SHP77 (cell line): ENCODE measurements at regions not wholly inside any gene's neighbourhood (a gene's known extent, or its start where the extent isn't known, plus 50 kb on each side); places are given as distances from the start of the nearest gene placed in this dataset.

Source experiments
- DNase-seq, 2 experiments: peaks; one replicate each; lab custom pipeline; 2025; lab: John Stamatoyannopoulos, UW

GRCh38 chr5:96245140-96246091 lies 187.6 kb downstream of the PCSK1 start:
- DNase-seq, result no peak

DNA sequence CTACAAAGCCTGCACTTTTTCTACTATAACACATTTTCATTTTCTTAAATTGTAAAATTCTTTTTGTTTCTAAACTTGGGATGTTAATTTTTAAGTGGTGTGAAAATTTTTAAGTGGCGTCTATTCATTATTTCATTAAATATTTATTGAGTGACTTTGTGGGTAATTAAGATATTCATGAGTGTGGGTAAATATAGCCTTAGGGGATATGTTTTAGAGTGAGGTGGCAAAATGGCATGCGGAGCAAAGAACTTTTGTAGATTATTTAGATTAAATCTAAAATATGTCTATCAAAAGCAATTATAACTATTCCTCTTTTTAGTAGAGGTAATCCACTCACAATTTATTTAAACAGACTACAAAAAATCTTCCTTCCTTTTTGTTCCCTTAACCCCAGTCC lies 188.4 kb downstream of the PCSK1 start:
- DNase-seq, result no peak

DNA sequence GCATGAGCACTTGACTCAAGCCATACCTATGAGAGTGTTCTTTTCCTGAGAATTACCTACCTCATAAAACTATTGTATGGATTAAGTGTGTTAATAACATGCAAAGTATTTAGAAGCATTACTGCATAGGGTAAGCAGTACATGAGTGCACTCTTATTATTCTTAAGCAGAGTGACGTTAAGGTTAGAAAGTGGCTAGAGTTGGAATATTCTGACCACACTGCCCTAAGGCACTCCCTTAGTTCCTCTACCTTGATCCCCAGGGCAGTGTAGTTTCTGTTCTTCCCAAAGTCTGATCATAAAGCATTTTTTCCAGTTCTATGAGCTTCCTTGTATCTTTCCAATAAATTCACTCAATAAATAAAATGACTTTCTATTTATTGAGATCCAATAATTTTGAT lies 189.2 kb downstream of the PCSK1 start:
- DNase-seq, result no peak

DNA sequence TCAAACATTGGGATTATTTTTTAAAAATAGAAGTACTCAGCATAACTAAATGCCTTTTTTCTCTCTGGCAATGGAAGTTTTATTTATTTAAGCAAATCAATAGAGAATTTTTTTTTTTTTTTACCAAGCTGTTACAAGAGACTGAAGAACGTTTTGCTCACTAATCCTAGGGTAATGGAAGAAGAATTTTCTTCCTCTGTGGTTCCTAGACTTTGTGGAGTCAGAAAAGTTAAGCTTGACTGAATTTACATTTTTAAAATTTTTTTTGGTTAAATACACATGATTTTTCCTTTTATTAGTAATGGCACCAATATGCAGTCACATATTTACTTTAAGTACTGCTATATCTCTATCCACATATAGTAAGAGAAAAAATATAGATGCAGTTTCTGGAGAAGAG lies 189.8 kb downstream of the PCSK1 start:
- DNase-seq, result no peak

DNA sequence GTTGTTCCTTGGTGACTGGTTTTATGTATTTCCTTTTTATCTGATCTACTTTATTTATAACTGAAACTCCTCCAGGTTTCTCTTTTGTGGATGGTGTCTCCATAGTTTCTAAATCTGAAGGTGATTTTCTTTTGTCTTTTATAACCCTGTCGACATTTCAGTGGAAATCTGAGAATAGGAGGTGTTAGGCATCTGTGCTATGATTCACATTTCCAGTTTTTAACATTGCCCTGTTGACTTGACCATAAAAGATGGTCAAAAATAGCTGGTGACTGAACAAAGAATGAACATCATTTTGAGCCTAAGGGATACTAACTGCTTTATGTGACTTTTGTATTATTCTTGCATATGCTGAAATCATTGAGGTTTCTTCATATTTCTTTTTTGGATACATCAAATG lies 190.5 kb downstream of the PCSK1 start:
- DNase-seq, result no peak

DNA sequence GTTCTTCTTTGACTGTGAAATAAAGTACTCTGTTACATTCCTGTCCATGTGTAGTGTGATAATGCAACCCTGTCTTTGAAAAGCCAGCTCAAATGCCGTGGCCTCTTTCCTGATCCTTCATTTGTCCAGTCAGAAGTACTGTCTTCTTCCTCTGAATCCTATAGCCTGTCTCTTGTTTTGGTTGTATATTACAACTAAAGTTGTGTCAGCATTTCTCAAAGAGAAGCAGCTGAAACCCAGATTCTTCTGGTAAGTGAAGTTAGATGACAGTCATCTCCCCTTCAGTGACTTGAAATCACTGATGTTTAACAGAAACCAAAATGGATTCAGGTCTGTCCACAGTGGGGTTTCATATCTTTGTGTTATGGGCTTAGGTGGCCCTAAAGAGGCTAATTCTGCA lies 196.2 kb downstream of the PCSK1 start:
- DNase-seq, result no peak

- no peak for DNase-seq
These were observed 197.0 kb downstream of the PCSK1 start for GRCh38 chr5:96236051-96236450.

- no peak for DNase-seq
These were observed 197.8 kb downstream of the PCSK1 start for GRCh38 chr5:96235008-96235910.

- no peak for DNase-seq
These were observed 200.4 kb downstream of the PCSK1 start for GRCh38 chr5:96232602-96233001.

DNA sequence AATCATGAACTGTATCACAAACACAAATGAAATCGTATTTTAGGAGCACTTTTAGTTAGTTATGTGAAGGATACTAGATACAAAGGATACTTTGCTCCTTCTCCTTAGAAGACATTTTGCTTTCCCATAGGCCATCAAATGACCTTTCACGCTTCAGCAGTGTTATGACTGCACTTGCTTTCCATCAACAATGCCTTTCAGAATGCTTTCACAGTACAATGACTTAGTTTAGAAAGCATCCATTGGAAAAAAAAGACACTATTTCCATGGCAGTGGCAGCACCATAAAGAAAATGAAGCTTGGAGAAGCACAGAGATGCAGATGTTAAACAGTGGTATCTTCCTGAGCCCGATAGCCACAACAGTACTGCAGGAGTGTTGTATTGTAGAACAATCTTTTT lies 203.9 kb downstream of the PCSK1 start:
- no peak for DNase-seq

DNA sequence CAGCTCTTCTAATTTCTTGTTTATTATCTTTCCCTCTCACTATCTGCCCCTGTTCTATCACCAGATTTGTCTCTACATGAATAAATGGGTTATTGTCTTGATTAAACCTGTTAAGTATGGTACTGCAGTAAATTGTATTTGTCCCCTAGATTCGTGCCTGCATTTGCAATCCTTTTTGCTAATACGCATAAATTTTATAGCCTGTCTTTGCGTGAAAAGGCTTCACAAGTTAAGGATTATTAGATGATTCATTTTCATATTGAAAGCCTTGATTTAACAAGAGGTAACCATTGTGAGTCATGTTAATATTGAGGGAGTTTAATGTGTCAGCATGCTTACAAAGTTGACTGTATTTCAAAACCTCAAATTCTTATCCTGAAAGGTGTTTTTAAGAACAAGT lies 204.6 kb downstream of the PCSK1 start:
- DNase-seq, result no peak

DNA sequence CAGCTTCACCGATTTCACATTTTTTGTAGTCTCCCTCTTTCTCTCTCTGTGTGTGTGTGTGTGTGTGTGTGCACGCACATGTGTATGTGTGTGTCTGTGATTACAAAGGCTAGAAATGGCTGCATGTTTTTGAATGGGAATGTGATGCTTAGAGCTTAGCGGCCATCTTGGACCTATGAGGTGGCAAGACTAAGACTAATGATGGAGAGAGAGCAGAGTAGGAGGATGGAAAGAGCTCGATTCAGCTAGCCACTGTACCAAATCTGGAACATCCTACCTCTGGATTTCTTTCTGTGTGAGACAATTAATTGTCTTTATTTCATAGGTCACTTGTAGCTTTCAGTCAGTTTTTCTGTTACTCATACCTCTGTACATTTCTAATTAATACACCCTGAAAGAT lies 205.1 kb downstream of the PCSK1 start:
- DNase-seq, result no peak

GRCh38 chr5:96226941-96227552 lies 206.0 kb downstream of the PCSK1 start:
- no peak for DNase-seq

GRCh38 chr5:96222129-96222528 lies 210.9 kb downstream of the PCSK1 start:
- no peak for DNase-seq

DNA sequence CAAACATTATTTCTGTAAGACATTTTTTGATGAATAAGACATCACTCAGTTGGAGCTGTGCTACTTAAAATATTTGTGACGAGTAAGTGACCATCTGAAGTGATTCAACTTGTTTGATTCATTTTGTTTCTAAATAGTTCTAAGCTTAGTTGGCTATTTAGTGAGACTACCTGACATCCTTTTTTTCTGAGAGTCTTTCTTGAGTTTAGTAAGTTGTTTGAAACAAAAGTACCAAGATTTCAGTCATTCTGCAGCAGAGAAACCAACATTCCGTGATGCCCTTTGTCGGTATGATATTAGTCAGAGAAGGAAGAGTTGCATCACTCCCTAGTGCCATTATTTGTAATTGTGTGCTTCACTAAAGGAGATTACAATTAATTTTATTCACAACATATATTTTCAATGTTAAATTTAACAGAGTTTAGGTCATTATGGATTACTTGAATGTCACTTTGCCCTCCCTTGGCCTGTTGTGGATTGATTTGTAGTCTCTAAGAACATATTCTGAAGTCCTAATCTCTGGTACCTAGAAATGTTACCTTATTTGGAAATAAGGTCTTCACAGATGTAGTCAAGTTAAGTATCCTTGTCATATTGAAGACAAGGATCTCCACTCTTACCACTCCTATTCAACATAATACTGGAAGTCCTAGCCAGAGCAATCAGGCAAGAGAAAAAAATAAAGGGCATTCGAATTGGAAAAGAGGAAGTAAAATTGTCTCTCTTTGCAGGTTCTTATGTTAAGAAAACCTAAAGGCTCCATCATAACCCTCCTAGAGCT lies 212.2 kb downstream of the PCSK1 start:
- DNase-seq, result no peak

- no peak for DNase-seq
These were observed 213.3 kb downstream of the PCSK1 start for GRCh38 chr5:96219580-96220281.

- DNase-seq, result no peak
These were observed 214.4 kb downstream of the PCSK1 start for GRCh38 chr5:96218653-96219052.

DNA sequence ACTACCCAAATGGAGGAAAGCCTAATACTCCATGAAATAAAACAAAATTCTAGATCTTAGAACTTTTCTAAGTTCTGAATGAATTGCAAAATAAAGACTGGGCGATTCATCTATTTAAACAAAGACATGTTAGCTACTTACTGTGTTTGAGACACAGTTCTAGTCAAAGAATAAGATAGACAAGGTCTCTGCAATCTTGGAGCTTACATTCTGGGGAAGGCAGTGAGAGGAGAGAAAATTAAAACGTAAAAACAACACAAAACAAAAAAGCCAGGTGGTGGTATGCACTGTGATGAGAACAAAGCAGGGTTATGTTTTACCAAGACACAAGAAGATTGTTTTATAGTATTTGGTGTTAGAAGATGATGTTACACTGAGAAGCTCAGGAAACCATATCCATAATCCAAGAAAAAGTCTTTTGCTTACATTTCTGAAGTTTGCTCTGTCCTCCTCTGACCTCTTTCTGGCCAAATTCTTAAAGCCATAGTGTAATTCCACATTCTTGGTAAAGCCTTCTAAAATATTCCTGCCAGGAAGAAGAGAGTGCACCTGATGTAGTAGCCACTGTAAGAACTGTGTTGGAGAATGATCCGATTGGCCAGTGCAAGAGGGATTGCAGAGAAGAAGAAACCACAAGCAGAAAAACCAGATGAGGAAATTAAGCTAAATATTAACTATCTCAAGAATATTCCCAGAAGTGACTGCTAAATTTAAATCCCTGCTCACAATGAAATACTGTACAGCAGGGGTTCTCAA lies 218.4 kb downstream of the PCSK1 start:
- no peak for DNase-seq

- DNase-seq, result no peak
These were observed 223.2 kb downstream of the PCSK1 start for GRCh38 chr5:96209829-96210228.

- no peak for DNase-seq
These were observed 225.6 kb downstream of the PCSK1 start for GRCh38 chr5:96207420-96207819.
